ENCODE measurements at regions not wholly inside any gene's neighbourhood (a gene's known extent, or its start where the extent isn't known, plus 50 kb on each side); places are given as distances from the start of the nearest gene placed in this dataset.

GRCh38 chr12:59036347-59036746 lies 116.0 kb upstream of the LRIG3 start:
- TF ChIP-seq CTCF (IDR thresholded peaks at IDR 0.05; ENCODE audit: low read length) = no peak
- TF ChIP-seq EZH2 (IDR thresholded peaks at IDR 0.05; ENCODE audit: borderline replicate concordance, low read length) = no peak

All from OCI-LY1 (cell line).